ENCODE measurements at regions not wholly inside any gene's neighbourhood (a gene's known extent, or its start where the extent isn't known, plus 50 kb on each side); places are given as distances from the start of the nearest gene placed in this dataset.

GRCh38 chr2:19000776-19001175 is 357.6 kb downstream of the OSR1 start:
- TF ChIP-seq ZNF211 (tag by site-specific recombination; IDR thresholded peaks at IDR 0.05; ENCODE audit: low read depth) (no peak), ZNF274 (IDR thresholded peaks at IDR 0.05; ENCODE audit: low read length) (no peak), ZNF274 (tag by site-specific recombination; IDR thresholded peaks at IDR 0.05; ENCODE audit: borderline replicate concordance) (no peak), PRDM2 (tag by site-specific recombination; IDR thresholded peaks at IDR 0.05; ENCODE audit: borderline replicate concordance) (no peak), CTCF (tag by site-specific recombination; IDR thresholded peaks at IDR 0.05) (no peak)

Measured in HEK293 (cell line).